Activated T-helper 1 cell treated with anti-CD3 and anti-CD28 coated beads, Interleukin-2, amount 50 U/mL, for 16 hours (primary cell): ENCODE measurements at regions not wholly inside any gene's neighbourhood (a gene's known extent, or its start where the extent isn't known, plus 50 kb on each side); places are given as distances from the start of the nearest gene placed in this dataset.
"Not testable (repeated sequence)": the region's sequence is repeated elsewhere in the genome, so short reads cannot be mapped to it uniquely, and the experiment has no call there.

Experiments used
- DNase-seq, 2 donors: peaks; one replicate each; pipeline ENCODE4 v3.0.0-alpha.2; 2020; ENCODE audit warnings: low read depth in 1 of 2, low spot score in 1 of 2

- DNase-seq, result not testable (repeated sequence)
These were observed 266.6 kb downstream of the IRS1 start for GRCh38 chr2:226532976-226533375.

DNA sequence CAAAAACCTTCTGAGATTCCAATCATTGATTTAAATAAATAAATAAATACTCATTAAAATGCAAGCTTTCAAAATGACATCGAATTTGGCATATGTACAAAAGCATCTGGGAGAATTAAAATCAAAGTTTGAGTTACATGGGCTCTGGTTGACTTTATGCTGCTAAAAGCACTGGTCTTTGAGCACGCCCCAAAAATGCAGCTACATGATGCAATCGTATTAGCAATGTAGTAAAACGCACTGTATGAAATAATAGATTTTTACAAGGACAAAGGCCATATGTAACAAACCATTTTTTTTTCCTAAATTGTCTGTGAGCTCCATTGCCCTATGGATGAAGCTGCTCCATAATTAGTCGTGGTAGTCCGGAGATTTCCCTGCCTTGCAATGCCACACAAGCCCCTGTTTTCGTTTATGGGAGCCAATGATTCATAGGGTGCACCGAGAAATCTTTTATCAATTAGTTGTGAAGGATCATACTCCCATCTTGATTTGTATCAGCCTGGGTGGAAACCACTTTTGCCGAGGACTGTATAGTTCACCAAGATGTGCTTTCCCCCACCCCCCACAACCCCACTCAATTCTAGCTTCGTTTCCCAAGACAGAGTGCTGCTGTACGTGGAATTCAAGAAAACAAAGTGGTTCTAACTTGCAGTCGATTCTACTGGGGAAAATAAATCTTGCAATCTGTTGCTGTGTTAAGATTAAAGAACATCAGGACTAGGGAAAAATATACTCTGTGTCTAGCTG, 268.4 kb downstream of the IRS1 start:
- DNase-seq, result no peak

- DNase-seq, result no peak
These were observed 270.1 kb downstream of the IRS1 start for GRCh38 chr2:226529556-226529955.

- no peak for DNase-seq
These were observed 272.9 kb downstream of the IRS1 start for GRCh38 chr2:226526716-226527115.

GRCh38 chr2:226524381-226524843, 275.2 kb downstream of the IRS1 start:
- DNase-seq, result no peak

GRCh38 chr2:226520723-226521122, 278.9 kb downstream of the IRS1 start:
- no peak for DNase-seq

DNA sequence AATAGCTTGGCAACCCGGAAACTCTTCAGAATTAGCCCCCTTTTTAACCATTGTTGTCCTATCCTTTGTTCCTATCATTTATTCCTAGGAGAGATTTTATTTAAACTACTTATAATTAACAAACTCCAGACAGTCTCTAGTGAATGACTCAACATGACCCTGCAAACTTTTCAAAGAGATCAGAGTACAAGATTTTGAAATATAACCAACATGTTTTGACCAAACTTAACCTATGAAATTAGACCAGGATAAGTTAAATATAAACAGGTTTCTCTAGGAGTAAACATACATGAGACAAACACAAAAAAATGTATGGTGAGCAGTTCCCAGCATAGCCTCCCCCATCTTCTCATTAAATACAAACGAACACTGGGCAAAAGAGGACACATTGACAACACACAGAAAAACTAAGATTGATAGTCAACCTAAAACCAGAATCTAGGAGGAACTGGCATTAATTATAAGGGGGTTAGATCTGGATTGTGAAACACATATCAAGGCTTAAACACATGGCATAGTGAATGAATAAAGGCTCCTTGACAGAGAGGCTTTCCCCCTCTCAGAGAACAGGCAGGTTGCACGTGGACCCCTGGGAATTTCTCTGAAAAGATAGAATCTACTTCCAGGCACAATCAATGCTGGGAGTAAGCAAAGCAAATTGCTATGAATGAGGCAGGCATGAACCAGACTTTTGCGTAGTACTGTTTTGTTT, 284.1 kb downstream of the IRS1 start:
- no peak for DNase-seq

DNA sequence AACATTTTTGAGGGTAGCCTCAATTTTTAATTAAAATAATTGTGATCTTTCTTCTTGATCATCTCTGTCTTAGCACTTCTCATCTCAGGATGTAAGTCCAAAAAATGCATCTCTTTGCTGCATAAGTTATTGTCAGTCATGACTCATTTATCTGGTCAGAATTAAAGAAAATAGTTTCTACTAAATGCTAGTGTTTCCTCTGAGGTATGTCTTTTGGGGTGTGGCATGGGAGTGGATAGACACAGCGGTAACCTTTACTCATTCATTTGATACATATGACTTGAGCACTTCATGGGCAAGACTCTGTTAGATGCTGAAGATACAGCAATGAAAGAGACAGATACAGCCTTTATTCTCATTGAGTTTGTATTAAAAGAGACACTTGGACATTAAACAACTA, 284.7 kb downstream of the IRS1 start:
- no peak for DNase-seq

DNA sequence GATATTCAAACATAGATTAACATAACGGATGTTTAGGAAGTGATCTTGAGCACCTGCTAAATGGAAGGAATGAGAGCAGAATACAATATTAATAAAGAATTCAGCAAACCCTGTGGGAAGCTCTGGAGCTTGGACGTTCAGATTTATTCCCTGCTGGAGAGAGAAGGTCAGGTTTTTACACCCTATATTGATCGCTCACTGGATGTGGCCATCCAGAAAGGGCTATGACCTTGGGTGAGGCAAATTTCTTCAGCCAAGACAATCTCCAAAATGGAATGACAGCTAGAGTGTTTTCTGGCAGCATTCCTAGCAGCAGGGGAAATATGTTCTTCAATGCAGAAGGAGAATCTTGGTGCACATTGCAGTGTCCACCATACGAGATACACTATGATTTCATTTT, 288.3 kb downstream of the IRS1 start:
- DNase-seq, result no peak

DNA sequence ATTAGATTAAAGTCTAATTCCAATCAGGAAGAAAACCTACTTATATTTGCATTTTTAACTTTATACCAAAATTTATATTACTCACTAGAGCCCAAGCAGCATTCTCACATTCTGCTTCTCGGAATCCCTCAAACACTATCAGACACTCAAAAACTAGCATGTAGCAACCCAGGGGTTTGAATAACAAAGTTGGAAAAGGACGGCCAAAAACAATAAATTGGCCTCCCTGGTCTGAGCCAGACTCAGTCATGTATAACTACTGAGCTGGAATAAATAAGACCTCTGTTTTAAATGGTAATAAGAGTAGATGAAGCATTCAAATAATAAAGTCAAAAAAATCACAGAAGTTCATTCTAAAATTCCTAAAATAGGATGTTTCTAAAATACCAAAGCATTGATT, 290.9 kb downstream of the IRS1 start:
- DNase-seq, result no peak

GRCh38 chr2:226508005-226508404, 291.6 kb downstream of the IRS1 start:
- DNase-seq, result no peak

DNA sequence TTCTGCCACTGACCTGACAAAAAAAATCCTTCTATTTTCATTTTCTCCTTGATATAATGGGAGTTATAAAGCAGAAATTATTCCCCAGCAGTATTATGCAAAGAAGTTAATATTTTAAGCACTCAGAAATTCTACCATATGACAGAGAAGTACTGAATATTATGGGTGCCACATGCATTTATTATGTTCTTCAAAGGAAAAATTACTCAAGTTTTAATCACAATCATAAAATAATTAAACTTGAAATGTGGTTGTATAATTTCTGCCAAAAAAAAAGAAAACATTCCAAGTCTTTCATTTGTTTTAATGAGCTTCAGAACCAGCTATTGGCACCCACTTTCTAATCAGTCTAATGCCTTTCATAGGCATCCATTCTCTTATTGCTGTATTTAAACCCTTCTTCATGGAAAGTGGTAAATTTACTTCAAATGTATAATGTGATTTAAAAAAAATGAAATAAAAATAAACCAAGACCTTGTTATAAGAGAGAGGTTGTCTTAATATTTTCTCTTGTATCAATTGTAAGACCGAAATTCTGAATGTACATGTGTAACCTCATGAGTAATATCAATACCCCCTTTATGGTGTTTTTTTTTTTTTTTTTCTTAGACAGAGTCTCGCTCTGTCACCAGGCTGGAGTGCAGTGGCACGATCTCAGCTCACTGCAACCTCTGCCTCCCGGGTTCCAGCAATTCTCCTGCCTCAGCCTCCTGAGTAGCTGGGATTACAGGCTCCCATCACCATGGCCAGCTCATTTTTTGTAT, 302.3 kb downstream of the IRS1 start:
- no peak for DNase-seq

DNA sequence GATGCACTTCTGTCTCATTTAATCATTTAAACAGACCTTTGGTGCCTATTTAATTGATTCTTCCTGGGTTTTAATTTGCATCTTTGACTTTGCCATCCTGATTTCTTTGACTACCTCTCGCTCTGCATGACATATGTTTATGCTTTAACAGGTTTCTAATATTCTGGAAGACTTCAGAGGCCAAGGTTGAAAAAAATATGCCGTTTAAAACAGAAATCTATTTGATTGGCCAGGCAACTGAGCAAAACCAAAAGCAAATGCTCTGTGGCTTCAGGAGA, 303.4 kb downstream of the IRS1 start:
- DNase-seq, result no peak

- no peak for DNase-seq
These were observed 304.0 kb downstream of the IRS1 start for GRCh38 chr2:226495466-226496272.

DNA sequence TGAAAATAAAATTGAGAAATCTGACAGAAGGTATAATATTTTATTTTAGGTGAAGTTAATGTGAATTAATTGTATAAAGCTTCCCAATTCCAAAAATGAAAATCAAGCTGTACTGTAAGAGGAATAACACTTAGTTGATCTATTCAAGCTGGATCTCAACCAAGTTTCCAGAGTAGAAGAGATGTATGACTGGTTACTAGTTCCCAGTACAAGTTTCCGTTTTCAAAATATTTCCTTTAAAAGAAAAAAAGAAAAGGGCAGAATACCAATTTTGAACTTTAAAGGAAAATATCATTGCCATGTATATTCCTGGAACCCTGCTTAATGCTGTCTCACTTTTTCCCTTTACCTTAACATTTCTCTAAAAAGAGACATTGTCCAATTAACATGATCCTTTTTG, 308.5 kb downstream of the IRS1 start:
- DNase-seq, result no peak

DNA sequence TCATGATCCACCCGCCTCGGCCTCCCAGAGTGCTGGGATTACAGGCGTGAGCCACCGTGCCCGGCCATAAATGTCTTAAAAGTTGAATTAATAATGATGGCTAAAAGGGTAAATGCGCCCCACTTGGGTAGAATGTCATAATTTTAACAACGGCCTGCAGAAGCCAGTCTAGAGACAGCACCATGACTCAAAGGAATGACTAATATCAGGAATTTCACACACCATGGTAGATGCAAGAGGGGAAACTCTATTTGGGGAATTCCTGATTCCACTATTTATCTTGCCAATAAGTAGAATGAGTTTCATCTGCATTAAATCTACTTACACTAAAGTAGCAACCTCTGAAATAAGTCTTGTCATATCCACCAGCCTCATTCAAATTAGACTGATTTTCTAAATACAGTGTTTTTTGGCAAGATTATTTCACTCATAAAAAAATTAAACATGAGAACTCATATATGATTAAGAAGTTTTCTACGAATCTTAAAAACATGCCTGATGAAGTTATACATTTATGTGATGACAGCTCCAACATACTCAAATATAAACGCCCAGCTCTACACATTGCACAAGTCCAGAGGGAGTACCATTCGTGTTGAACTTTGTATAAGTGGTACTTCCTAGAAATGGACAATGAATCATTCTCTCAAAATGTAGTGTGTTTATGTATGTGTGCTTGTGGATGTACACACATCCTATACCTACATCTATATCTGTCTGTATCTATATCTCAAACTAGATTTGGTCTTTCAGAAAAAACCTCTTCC, 309.7 kb downstream of the IRS1 start:
- no peak for DNase-seq

DNA sequence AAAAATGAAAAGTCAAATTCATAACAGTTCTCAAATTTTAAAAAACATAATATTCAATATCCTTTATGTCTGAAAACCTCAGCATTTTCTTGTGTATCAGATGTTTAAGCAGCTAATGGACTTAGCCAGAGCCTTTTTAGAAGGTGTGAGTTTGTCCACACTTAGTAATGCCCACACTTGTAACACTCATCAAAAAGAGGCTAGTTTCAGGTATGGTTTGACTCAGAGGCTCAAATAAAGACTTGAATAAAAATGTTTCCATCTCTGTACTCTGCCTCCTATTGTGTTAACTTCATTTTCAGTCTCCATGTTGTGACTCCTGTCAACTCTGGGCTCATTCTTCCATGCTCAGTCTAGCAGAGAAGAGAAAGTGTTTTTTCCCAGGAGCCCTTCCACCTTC, 311.6 kb downstream of the IRS1 start:
- DNase-seq, result no peak

- no peak for DNase-seq
These were observed 312.0 kb downstream of the IRS1 start for GRCh38 chr2:226487573-226487972.

- DNase-seq, result no peak
These were observed 315.6 kb downstream of the IRS1 start for GRCh38 chr2:226483745-226484619.

- DNase-seq, result no peak
These were observed 316.5 kb downstream of the IRS1 start for GRCh38 chr2:226483143-226483542.
